ENCODE measurements at regions not wholly inside any gene's neighbourhood (a gene's known extent, or its start where the extent isn't known, plus 50 kb on each side); places are given as distances from the start of the nearest gene placed in this dataset.

DNA sequence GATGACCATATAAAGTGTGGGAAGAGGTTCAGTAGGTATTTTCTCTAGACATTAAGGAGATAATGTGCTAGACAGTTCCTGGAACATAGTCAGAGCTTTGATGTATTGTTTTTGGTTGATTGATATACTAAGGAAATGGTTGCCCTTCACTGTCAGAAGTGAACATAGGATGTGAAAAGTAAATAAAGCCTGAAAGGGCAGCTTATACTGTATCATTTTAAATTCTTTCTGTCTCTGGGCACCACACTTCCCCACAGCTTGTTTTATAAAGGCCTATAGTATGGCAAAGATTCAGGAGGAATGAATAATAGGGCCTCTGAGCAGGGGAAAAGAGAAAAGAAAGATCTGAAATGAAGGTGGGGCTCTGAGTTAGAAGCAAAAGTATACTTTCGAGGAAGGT, 72.7 kb upstream of the ITPRID2 start:
- H3K4me1 ChIP-seq = peaks cover 96% of the 10 kb centered on the region
- H3K27ac ChIP-seq = peak overlapping the region in 3 of 4 donors; percentile 67 to 78 (median 74)
- H3K36me3 ChIP-seq (replicated peaks in 1 of 2; ENCODE audit: insufficient read depth in 1 of 2, low read depth in 2 of 2) = no peaks in the 10 kb centered on the region
- ATAC-seq = no peak
- no peaks in the 10 kb centered on the region for H3K27me3 ChIP-seq
- TF ChIP-seq POLR2A (IDR thresholded peaks at IDR 0.05) = no peak
- TF ChIP-seq, protein P1, sequence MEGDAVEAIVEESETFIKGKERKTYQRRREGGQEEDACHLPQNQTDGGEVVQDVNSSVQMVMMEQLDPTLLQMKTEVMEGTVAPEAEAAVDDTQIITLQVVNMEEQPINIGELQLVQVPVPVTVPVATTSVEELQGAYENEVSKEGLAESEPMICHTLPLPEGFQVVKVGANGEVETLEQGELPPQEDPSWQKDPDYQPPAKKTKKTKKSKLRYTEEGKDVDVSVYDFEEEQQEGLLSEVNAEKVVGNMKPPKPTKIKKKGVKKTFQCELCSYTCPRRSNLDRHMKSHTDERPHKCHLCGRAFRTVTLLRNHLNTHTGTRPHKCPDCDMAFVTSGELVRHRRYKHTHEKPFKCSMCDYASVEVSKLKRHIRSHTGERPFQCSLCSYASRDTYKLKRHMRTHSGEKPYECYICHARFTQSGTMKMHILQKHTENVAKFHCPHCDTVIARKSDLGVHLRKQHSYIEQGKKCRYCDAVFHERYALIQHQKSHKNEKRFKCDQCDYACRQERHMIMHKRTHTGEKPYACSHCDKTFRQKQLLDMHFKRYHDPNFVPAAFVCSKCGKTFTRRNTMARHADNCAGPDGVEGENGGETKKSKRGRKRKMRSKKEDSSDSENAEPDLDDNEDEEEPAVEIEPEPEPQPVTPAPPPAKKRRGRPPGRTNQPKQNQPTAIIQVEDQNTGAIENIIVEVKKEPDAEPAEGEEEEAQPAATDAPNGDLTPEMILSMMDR (IDR thresholded peaks at IDR 0.05) = no peak
- no peak overlapping the region for H3K4me3 ChIP-seq
- intact Hi-C loops (cut with DNase I) = no loop called here
- whole genome bisulfite sequencing, 2 donors = 76 to 83% methylated on average over 1 of the region's 1 CpG
- DNase-seq = no peak
- no peaks in the 10 kb centered on the region for H3K9me3 ChIP-seq

DNA sequence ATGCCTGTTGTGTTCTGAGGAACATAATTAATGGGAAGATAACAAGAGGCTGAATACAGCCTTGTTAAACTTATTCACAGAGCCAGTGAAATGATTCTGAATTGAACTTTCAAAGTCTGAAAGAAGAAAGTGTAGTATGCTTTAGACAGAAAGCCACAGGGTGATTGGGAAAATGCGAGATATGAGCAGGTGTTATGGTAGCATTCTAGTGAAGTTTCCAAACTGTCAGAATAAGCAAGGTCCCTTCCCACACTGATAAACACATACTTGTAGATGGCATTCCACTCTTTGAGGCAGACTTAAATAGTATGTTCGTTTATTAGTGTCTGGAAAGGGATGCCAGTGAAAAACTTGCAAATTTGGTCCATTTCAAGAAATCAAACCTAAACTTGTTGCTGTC, 70.5 kb upstream of the ITPRID2 start:
- 30 to 35% methylated on average over 2 of the region's 2 CpGs for WGBS, 2 donors
- no peaks in the 10 kb centered on the region for H3K27me3 ChIP-seq
- H3K4me3 ChIP-seq = no peak overlapping the region
- intact Hi-C loops (cut with DNase I) = no loop called here
- no peaks in the 10 kb centered on the region for H3K9me3 ChIP-seq
- DNase-seq (peak in 3 of 4 donors; percentile 41 to 70 (median 55)), ATAC-seq (peak; percentile 84)
- H3K27ac ChIP-seq = peak overlapping the region; percentile 65 to 78 (median 70)
- TF ChIP-seq, protein P1 (IDR thresholded peaks at IDR 0.05) = no peak
- TF ChIP-seq POLR2A (IDR thresholded peaks at IDR 0.05) = no peak
- peaks cover 83% of the 10 kb centered on the region for H3K4me1 ChIP-seq
- H3K36me3 ChIP-seq (replicated peaks in 1 of 2; ENCODE audit: insufficient read depth in 1 of 2, low read depth in 2 of 2) = no peaks in the 10 kb centered on the region

DNA sequence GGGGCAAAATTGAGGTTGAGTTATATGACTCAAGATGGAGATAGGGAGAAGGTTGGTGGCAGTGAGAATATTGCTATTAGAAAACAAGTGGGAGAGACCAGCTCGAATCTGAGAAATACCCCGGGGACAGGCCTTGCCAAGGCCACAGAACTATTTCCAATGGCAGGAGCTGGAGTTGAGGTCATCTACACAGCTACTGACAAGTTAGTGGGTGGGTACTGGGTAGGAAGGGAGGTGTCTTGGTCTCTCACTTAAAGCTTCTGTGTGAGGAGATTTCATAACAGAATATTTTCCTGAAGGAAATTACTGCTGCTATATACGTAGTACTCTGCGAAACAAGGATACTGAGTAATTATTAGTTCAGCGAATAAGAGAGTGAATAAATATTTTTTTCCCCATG, 69.4 kb upstream of the ITPRID2 start:
- no peaks in the 10 kb centered on the region for H3K9me3 ChIP-seq
- whole genome bisulfite sequencing, 2 donors = 60% methylated on average over 5 of the region's 5 CpGs

DNA sequence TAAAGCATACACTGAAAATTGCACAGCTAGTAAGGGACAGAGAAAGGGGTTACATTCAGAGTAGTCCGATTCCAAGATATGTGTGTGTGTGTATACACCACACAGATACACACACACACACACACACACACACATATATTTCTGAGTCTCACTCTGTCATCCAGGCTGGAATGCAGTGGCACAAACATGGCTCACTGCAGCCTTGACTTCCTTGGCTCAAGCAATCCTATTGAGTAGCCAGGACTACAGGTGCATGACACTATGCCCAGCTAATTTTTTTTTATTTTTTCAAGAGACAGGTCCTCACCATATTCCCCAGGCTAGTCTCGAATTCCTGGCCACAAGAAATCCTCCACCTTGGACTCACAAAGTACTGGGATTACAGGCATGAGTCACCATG, 68.1 kb upstream of the ITPRID2 start:
- H3K36me3 ChIP-seq (replicated peaks in 1 of 2; ENCODE audit: insufficient read depth in 1 of 2, low read depth in 2 of 2) = no peaks in the 10 kb centered on the region
- ATAC-seq (peak; percentile 54), DNase-seq (peak in 3 of 4 donors; percentile 27 to 40 (median 37))
- WGBS, 2 donors = 72 to 75% methylated on average over 2 of the region's 2 CpGs
- intact Hi-C loops (cut with DNase I) = no loop called here
- peaks cover 59% of the 10 kb centered on the region for H3K4me1 ChIP-seq
- H3K27ac ChIP-seq = peak overlapping the region in 3 of 4 donors; percentile 67 to 78 (median 74)
- H3K9me3 ChIP-seq = no peaks in the 10 kb centered on the region
- H3K4me3 ChIP-seq = no peak overlapping the region
- no peak for TF ChIP-seq POLR2A (IDR thresholded peaks at IDR 0.05)
- TF ChIP-seq, protein P1 (IDR thresholded peaks at IDR 0.05) = no peak
- H3K27me3 ChIP-seq = no peaks in the 10 kb centered on the region

More for the DNA sequence above, 69.4 kb upstream of the ITPRID2 start:
- ATAC-seq = peak; percentile 70
- Histone ChIP-seq H3K27me3 (no peaks in the 10 kb centered on the region), H3K4me3 (no peak overlapping the region), H3K27ac (peak overlapping the region; percentile 55 to 78 (median 70)), H3K36me3 (replicated peaks in 1 of 2; ENCODE audit: insufficient read depth in 1 of 2, low read depth in 2 of 2) (no peaks in the 10 kb centered on the region), H3K4me1 (peaks cover 72% of the 10 kb centered on the region)
- TF ChIP-seq POLR2A (IDR thresholded peaks at IDR 0.05) = no peak
- TF ChIP-seq, protein P1 (IDR thresholded peaks at IDR 0.05) = no peak
- peak in 3 of 4 donors; percentile 42 to 44 (median 44) for DNase-seq
- intact Hi-C loops (cut with DNase I) = no loop called here

DNA sequence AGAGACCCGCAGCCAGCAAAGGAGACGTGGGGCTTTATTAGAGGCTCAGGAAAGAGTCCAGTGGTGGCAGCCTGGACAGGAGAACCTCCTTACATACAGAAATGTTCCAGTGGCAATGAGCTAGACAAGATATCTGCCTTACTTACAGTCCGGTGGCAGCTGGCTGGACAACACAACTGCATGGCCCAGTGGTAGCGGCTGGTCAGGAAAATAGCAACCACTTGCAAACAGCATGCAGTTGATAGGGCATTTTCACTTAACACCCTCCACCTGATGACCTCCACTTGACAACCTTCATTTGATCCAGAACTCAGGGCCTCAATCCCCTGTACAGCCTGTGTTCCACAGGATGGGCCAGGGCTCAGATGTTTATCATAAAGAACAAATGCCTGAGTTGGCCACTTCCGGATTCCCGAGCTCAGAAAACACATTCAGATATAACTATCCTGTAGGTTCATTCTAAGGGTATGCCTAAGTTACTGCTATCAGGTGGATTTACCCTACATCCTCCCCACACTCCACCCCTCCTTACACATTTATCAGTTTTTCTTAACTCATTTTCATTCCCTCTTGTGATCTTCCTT, 63.3 kb upstream of the ITPRID2 start:
- ATAC-seq (no peak), DNase-seq (no peak)
- H3K4me3 ChIP-seq = no peak overlapping the region
- TF ChIP-seq, protein P1 (IDR thresholded peaks at IDR 0.05) = no peak
- no peak for TF ChIP-seq POLR2A (IDR thresholded peaks at IDR 0.05)
- no peaks in the 10 kb centered on the region for H3K27me3 ChIP-seq
- WGBS, 2 donors = 87 to 96% methylated on average over 6 of the region's 6 CpGs
- H3K9me3 ChIP-seq = no peaks in the 10 kb centered on the region
- intact Hi-C loops (cut with DNase I) = no loop called here
- H3K36me3 ChIP-seq (replicated peaks in 1 of 2; ENCODE audit: insufficient read depth in 1 of 2, low read depth in 2 of 2) = no peaks in the 10 kb centered on the region
- H3K4me1 ChIP-seq = peaks cover 42% of the 10 kb centered on the region
- H3K27ac ChIP-seq = no peak overlapping the region
